HG02943 (cell line): ENCODE measurements at regions not wholly inside any gene's neighbourhood (a gene's known extent, or its start where the extent isn't known, plus 50 kb on each side); places are given as distances from the start of the nearest gene placed in this dataset.
A peak's percentile ranks its signal among the peaks of the same experiment; 100 is the strongest.
"Not testable (repeated sequence)": the region's sequence is repeated elsewhere in the genome, so short reads cannot be mapped to it uniquely, and the experiment has no call there.

Source experiments
- ATAC-seq: cut with Tn5 transposase; IDR thresholded peaks from one replicate; pipeline ENCODE4 v1.9.1; 2021; ENCODE audit warnings: mild to moderate bottlenecking, low read depth, moderate library complexity; ENCODE audit not compliant: unreplicated experiment

GRCh38 chr6:54541541-54541940, 233.3 kb downstream of the TINAG start:
- ATAC-seq, result no peak

GRCh38 chr6:54559136-54559535, 250.9 kb downstream of the TINAG start:
- no peak for ATAC-seq

GRCh38 chr6:54564188-54564587, 255.9 kb downstream of the TINAG start:
- ATAC-seq, result not testable (repeated sequence)

- ATAC-seq, result no peak
These were observed 266.4 kb downstream of the TINAG start for GRCh38 chr6:54574671-54575070.

GRCh38 chr6:54578261-54578660, 268.3 kb upstream of the FAM83B start:
- ATAC-seq, result no peak

DNA sequence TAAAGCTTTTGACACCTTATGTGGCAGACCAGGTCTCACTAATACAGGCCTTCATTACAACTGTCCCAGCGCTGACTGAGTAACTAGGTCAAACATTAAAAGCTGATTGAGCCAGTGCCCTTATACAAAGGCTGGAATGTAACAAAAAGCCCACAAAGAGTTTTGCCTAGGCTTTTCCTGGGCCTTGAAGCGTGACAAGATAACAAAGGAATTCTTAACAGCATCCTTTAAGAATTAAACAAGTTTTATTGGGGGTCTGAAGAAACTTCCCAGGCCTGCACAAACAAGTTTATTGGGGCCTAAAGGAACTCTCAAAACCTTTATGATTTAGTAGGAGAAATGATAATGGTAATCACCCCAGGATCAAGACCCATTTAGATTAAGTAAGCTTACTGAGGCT, 267.6 kb upstream of the FAM83B start:
- ATAC-seq, result no peak

GRCh38 chr6:54586251-54586650, 260.3 kb upstream of the FAM83B start:
- ATAC-seq, result no peak

- ATAC-seq, result no peak
These were observed 259.3 kb upstream of the FAM83B start for GRCh38 chr6:54587277-54587676.

DNA sequence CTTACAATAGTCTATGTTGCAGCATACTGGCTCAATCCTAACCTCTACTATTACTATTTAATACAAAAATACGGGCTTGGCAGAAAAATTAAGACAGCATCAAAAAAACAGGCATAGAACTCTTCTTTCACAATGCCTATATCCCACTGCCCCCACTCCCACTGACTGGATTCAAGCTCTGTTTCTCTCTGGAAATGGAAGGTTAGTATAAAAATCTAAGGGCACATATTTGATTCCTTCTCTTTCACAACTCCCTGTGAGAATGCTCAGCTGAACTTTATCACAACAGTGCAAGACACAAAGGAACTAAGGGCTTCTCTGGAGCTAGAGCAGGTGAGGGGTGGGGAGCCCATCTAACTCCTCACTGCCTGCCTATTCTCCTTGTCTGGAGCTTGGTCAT, 258.4 kb upstream of the FAM83B start:
- no peak for ATAC-seq

- ATAC-seq, result no peak
These were observed 250.7 kb upstream of the FAM83B start for GRCh38 chr6:54595844-54596243.

GRCh38 chr6:54598787-54599313, 247.7 kb upstream of the FAM83B start:
- ATAC-seq, result no peak

DNA sequence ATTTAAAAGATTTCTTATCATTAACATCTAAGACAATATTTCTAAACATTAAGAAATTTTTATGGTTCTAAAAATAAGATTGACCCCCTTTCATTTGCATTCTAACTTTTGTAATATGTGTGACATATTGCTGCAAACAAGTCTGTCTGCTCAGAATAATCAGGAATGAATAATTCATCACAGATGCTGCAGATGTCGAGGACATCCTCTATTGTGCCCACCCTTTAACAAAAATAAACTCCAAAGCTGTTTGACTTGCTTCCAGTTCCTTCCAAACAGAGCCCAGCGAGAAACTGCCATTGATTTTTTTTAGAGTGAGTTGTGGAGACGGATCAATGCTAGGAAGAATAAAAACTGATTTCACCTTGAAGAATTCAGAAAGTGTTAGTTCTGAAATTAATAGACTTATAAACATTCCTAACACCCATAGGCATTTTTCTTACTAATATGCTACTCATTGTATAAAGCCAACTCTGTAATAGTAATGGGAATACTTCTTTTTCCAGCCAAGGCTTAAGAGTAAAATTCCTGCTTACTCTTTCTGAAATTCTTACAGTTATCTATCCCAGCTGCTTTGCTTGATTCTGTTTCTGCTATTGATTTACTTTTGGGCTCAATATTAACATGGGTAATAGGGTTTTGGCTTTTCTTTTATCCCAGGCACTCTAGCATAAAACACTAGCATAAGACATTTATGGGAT, 244.8 kb upstream of the FAM83B start:
- ATAC-seq, result no peak

DNA sequence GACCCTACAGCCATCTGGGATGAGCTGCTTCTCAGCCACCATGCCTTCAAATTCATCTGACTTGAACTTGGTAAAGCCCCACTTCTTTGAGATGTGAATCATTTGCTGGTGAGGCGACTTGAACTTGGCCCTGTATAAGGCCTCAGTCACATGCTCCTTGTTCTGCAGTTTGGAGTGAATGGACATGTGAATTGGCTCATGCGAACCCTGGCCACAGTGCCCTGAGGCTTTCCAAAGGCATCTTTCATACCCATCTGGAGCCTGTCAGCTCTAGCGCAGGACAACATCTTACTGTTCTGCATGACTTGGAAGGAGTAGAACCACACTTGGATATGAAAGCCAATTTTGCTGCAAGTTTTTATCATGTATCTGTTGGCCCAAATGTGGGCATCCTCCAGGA, 244.0 kb upstream of the FAM83B start:
- ATAC-seq, result no peak

GRCh38 chr6:54609981-54610380, 236.6 kb upstream of the FAM83B start:
- ATAC-seq, result no peak

DNA sequence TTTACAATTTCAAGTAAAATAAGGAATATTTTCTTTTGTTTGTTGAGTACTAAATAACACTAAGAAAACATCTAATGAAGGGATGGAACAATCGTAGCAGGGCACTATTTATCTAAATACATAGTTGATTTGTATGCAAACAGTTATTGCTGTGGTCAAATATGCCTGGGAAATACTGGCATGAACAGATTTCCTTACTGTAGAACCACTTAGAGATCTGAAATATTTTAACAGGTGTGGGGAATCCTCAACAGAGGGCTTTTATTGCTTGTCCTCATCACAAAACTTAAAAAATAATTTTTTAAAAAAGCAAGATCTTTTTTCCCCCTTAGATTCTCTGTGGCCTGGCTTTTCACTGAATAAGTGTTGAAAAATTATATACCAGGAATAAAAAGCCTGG, 233.0 kb upstream of the FAM83B start:
- ATAC-seq, result no peak

- ATAC-seq, result no peak
These were observed 231.9 kb upstream of the FAM83B start for GRCh38 chr6:54614499-54615195.

- no peak for ATAC-seq
These were observed 228.8 kb upstream of the FAM83B start for GRCh38 chr6:54617730-54618129.

GRCh38 chr6:54618572-54618971, 228.0 kb upstream of the FAM83B start:
- no peak for ATAC-seq

- ATAC-seq, result no peak
These were observed 227.5 kb upstream of the FAM83B start for GRCh38 chr6:54619102-54619501.

- peak; percentile 84 for ATAC-seq
These were observed 225.3 kb upstream of the FAM83B start for GRCh38 chr6:54621285-54621684.

GRCh38 chr6:54624216-54624615, 222.4 kb upstream of the FAM83B start:
- no peak for ATAC-seq

- no peak for ATAC-seq
These were observed 221.8 kb upstream of the FAM83B start for GRCh38 chr6:54624779-54625178.
